GM21515 (cell line): ENCODE measurements at regions not wholly inside any gene's neighbourhood (a gene's known extent, or its start where the extent isn't known, plus 50 kb on each side); places are given as distances from the start of the nearest gene placed in this dataset.
"Not testable (repeated sequence)": the region's sequence is repeated elsewhere in the genome, so short reads cannot be mapped to it uniquely, and the experiment has no call there.

Experiments
- ATAC-seq: cut with Tn5 transposase; IDR thresholded peaks from one replicate; pipeline ENCODE4 v1.9.1; 2021; ENCODE audit not compliant: unreplicated experiment

GRCh38 chr4:115515772-115516171, 402.4 kb upstream of the NDST4 start:
- peak; percentile 96 for ATAC-seq

- ATAC-seq: peak; percentile 14
Observed at GRCh38 chr4:115515366-115515765, 401.9 kb upstream of the NDST4 start.

GRCh38 chr4:115514675-115515074, 401.3 kb upstream of the NDST4 start:
- ATAC-seq: no peak

- ATAC-seq: no peak
Observed at GRCh38 chr4:115505326-115505725, 391.9 kb upstream of the NDST4 start.

- no peak for ATAC-seq
Observed at GRCh38 chr4:115501656-115502055, 388.2 kb upstream of the NDST4 start.

- ATAC-seq: not testable (repeated sequence)
Observed at GRCh38 chr4:115493770-115494169, 380.4 kb upstream of the NDST4 start.

GRCh38 chr4:115491686-115492085, 378.3 kb upstream of the NDST4 start:
- ATAC-seq: no peak

GRCh38 chr4:115489279-115489678, 375.9 kb upstream of the NDST4 start:
- ATAC-seq: no peak

- no peak for ATAC-seq
Observed at GRCh38 chr4:115485402-115485801, 372.0 kb upstream of the NDST4 start.

- ATAC-seq: no peak
Observed at GRCh38 chr4:115484479-115484878, 371.1 kb upstream of the NDST4 start.

- no peak for ATAC-seq
Observed at GRCh38 chr4:115470763-115471162, 357.3 kb upstream of the NDST4 start.

GRCh38 chr4:115459301-115459700, 345.9 kb upstream of the NDST4 start:
- ATAC-seq: not testable (repeated sequence)

GRCh38 chr4:115456231-115456630, 342.8 kb upstream of the NDST4 start:
- ATAC-seq: no peak

GRCh38 chr4:115454228-115454627, 340.8 kb upstream of the NDST4 start:
- ATAC-seq: no peak

GRCh38 chr4:115453416-115453815, 340.0 kb upstream of the NDST4 start:
- ATAC-seq: no peak

GRCh38 chr4:115452229-115452628, 338.8 kb upstream of the NDST4 start:
- not testable (repeated sequence) for ATAC-seq

GRCh38 chr4:115437739-115438138, 324.3 kb upstream of the NDST4 start:
- ATAC-seq: no peak

GRCh38 chr4:115433491-115433890, 320.1 kb upstream of the NDST4 start:
- ATAC-seq: no peak

- no peak for ATAC-seq
Observed at GRCh38 chr4:115430024-115430423, 316.6 kb upstream of the NDST4 start.

- no peak for ATAC-seq
Observed at GRCh38 chr4:115428455-115428854, 315.0 kb upstream of the NDST4 start.

- no peak for ATAC-seq
Observed at GRCh38 chr4:115424852-115425251, 311.4 kb upstream of the NDST4 start.

GRCh38 chr4:115418635-115419396, 305.4 kb upstream of the NDST4 start:
- ATAC-seq: no peak

- no peak for ATAC-seq
Observed at GRCh38 chr4:115396034-115396433, 282.6 kb upstream of the NDST4 start.
